Inferior parietal cortex (tissue), 1 donor: ENCODE measurements at regions not wholly inside any gene's neighbourhood (a gene's known extent, or its start where the extent isn't known, plus 50 kb on each side); places are given as distances from the start of the nearest gene placed in this dataset.

Experiments
- DNase-seq: peaks from one replicate; pipeline ENCODE4 v3.0.0-alpha.2; 2016; ENCODE audit errors: extremely low spot score

DNA sequence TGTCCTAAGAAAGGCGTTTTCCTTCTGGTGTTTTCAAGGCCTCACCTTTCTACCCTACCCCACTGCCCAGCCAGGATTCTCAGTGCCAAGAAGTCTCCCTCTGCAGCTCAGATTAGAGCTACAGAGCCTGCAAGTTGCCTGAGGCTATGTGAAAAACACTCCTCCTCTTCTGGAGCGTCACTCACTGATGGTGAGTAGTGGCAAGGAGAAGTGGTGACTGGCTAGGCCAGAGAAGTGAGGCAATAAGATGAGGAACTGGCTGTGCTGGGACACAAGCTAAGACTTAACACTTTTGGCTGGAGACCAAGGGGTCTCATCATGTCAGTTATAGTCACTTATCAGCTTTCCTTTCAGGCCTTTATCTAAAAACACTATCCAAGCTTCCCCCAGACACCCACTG lies 86.7 kb upstream of the PRKAR2B start:
- DNase-seq = no peak

DNA sequence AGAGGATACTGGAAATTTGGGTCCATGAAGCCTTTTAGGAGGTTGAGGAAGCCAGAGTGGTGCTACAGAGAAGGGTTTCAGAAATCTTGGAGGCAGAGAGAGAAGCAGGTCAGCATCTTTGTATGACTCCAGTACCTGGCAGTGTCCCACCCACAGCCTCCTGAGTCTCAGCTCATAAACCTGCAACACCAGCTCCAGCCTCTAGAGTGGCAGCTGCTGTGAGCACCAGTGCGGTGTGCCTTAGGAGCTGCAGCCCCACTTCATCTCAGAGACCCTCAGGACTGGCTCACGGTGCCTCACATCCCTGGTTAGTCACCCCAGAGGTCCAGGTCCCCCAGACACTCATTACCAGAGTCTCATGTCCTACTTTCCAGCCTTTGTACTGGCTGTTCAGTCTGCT lies 84.8 kb upstream of the PRKAR2B start:
- DNase-seq = no peak

DNA sequence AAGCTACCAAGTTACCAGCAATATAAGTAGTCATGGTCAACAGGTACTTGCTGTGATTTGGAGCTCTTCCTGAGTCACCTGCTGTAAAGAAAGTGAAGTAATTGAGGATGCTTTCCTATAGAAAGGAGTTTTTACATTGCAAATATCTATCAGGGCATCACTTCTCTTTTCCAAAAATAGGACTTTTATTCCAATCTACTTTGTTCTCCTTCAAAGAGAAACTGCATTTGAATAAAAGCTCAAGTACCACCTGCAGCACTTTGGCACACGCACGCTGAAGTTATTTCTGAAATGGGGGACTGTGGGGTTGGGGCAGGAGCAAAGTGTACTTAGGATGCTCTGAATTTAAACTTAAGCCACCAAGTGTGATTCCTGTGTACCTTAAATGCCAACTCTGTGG lies 81.8 kb upstream of the PRKAR2B start:
- DNase-seq = no peak

DNA sequence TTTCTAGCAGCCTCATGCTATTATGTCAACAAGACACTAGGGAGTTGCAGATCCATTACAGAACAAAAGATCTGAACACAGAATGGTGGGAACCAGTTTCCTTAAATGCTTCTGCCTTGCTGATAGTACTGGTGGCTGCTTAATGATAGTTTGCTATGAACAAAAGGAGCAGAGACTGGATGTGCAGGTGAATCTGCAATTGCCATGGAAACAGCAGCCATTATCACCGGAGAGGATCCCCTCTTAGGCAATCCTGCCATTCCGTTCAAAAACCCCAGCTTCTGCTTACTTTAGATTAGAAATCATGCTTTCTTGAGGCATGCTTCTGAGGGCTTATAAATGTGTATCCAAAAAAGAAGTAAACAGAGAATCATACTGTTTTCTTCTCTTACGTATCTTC lies 80.0 kb upstream of the PRKAR2B start:
- no peak for DNase-seq

DNA sequence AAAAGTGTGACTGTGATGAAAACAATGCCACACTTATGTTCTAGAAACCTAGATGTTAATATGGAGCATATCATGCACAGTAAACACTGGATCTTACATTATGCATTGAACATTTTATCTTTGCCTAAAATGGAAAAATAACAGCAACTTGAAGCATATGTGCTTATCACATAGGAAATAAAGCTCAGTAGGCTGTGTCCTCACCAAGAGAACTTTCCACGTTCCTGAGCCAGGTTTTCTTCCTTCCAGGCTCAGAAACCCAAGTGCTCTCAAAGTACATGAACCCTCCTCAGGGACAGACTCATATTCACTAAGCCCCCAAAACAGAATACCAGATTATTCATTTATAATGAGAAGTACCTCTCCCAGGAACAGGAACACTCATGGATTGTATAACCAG lies 79.4 kb upstream of the PRKAR2B start:
- no peak for DNase-seq

DNA sequence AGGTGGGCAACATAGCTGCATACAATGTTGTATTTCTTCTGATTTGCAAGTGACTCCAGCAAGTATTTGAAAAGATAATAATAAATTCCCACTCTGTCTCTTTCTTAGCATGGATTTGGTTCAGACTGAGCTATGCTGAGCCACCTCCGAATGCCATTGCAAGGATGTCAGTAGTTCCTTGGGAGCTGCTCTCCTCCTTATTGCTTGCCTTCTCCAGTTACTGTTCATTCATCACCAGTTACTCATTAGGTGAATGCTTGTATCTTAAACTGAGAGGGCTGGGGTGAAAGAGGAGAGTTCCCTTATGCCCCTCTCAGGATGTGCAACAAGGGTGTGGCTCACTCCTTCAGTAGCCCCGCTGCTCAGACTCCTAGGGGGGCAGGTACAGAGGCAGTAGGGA lies 78.4 kb upstream of the PRKAR2B start:
- DNase-seq = no peak

DNA sequence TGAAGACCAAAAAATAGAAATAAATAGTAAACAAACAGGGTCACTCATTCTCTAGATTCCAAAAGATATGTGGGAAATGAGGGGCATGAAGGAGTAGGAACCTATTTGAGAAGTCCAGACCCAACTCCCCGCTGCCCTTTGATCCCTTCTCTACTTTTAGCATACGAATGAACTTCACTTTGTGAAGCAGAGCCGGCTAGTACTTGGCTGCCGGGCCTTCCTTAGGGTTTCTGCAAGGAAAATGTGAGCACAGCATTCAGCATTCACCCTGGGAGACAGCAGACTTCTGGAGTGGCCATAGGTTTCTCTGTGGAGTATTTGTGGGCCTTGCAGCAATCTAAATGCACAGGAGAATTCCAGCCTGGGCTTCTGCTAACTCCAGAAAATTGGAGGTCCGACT lies 76.3 kb upstream of the PRKAR2B start:
- DNase-seq = no peak

DNA sequence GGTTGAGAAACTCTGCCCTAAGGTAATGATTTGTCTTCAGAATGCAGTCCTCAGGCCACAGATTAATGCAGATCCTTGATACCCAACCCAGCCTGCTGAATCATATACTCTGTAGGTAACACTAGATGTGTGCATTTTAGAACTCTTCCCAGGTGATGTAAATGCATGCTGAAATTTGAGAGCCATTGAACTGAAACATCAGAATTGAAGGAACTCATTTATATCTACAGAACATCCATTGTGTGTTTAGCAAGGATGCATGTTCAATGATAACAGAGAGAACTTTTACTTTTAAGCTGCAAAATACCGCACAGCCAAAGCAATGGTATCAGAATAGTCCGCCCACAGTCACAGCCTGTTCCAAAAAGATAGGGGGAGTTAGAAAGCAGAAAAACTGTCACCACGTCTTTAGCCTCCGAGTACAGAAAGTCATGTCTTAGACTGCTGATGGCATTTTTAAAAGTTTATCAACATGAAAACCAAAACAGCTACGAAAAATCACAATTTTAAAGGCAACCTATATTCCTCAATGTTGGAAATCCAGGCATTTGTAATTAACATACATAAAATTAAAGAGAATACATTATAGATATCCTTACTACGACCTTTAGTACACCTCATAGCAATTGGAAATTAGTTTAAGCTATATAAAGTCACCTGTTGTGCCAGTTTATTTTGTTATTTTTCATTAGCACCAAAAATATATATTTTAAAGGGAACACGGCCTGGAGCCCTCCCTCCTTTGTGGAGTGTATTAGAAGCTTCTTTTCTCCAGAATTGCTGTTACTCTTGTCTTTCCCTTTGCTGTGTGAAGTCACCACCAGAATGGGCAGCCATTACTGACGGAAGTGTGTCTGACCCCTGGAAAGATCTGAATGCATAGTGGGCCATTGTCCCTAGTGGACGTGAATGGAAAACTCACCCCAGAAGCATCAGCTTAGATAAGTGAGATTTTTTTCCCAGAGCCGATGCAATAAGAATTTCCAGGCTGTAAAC lies 65.8 kb upstream of the PRKAR2B start:
- DNase-seq = peak; percentile 73

DNA sequence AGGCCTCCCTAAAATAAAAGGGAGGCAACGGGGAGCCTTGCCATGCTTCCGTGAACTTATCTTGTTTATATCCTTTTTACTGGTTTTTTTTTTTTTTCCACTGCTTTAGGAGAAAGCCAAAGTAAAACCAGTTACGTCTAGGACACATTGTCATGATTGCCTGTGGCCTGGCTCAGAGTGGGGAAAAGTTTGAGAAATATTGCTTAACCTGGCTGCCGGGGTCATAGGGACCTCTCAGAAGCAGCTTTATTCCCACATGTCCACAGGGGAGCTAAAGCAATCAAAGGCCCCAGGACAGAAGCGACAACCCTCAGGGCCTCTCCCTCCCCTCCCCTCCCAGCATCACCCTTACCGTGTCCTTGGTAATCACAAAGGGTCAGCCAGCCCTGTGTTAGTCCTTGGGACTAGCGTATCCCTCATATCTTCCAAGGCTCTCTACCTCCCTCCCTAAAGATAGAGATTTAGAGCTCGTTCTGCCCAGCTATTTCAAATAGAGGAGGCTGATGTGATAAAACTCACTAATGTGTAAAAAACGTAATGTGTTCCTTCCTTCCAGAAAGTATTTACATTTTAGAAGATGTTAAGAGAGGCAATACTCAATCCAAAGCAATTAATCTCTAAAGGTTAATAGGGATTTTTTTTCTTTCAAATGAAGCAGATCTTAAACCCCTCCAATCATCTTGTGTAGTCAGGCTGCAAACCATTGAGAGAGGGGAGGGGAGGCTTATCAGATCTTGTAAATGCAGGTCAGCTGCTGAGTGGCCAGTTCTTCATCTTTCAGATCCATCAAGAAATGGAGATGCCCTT lies 64.8 kb upstream of the PRKAR2B start:
- no peak for DNase-seq

DNA sequence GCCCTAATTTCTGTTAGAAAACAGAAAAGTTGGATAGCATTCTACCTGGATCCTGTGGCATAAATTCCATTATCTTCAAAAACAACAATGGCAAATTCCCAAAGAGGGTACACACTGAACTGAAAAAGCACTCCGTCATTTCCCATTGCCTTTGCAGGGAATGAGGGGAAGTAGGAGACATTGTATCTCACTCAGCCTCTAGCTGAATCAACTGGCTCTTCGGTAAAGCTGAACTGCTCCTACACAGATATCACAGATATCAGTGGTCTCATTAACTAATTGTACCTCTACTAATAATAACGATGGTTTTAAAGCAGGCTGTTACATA lies 64.2 kb upstream of the PRKAR2B start:
- no peak for DNase-seq

DNA sequence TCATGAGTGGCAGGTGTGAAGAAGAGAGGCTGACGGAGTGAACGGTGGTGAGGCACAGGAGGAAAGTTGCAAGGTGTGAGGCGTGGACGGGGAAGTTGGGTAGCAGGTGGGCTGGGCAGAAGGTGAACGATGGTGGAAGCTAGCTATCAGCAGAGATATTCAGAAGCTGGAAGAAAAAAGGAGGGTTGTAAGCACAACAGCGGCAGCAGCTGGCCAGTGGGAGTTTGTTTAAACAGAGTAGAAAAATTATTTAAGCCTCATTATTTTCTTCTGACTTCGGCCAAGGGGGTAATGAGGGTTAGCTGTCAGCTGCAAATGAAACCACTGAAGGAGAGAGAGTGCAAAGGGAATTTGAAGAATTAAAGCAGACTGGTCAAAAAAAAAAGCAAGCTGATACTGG lies 62.1 kb upstream of the PRKAR2B start:
- no peak for DNase-seq

DNA sequence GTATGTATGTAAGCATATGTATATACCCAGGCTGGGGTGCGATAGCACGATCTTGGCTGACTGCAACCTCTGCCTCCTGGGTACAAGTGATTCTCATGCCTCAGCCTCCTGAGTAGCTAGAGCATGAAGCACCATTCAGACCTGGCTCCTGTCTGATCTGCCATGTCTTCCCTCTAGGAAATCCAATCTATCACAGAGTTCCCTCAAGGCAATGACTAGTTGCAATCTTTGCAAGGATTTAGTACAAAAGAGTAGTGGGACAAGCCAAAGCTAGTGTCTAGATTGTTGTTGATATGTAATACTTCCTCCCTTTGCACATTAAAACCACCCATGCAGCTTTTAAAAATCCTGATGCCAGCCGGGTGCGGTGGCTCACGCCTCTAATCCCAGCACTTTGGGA lies 60.5 kb upstream of the PRKAR2B start:
- no peak for DNase-seq

DNA sequence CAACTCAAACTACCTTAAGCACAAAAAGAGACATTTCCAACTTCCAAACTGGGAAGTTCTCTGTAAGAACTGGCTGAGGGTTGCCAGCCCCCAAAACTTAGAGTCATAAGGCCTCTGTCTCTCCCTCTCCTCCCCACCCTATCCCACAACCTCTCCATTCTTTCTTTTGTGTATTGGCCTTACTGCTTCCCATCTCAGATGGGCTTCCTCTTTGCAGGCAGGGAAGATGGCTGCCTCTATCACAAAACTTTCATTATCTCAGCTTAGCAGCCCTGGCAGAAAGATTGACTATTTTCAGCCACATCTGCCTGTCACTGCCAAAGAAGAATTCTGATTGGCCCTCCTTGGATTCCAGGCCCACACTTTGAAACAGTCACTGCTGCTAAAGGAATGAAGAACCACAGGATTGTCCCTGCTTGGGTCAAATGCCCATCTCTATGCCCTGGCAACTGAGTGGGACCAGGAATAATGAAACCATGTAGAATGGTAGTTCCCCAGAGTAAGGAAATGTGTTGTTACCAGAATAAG lies 58.0 kb upstream of the PRKAR2B start:
- DNase-seq = peak; percentile 25

DNA sequence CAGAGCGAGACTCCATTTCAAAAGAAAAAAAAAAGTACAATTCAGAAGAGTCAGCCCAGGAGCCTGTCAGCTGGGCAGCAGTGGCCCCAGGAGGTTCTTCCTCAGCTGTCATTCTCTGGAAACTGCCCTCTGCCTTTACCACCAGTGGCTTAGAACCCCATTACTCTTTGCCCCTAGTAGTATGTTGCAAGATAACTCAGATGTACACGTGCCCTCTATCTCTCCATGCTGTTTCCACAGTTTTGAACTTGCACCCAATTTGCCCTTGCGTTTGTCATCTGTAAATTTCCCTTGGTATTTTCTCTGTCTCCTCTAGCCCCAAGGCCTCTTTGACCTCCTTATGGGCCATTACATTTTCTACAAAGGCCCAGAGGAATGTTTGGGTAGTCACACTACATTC lies 56.7 kb upstream of the PRKAR2B start:
- no peak for DNase-seq

DNA sequence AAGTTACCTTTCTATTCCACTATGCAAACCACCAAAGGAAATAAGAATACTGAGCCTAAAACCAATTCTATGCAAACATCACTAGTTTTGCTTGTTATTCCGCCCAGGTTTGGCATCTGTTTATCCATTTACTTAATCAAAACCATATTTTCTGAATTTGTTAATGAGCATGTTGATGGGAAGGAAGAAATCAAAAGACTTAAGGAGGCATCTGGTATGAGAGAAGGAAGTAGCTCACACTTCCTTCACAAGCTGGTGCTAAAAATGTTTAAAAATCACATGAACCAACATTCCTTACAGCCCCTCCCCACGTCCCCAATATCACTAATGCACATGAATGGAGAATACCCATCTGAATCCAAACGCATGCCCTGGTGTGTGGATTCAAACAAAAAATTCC lies 52.0 kb upstream of the PRKAR2B start:
- no peak for DNase-seq
